GM10266 (cell line): ENCODE measurements at regions not wholly inside any gene's neighbourhood (a gene's known extent, or its start where the extent isn't known, plus 50 kb on each side); places are given as distances from the start of the nearest gene placed in this dataset.

Experiments
- DNase-seq: peaks from one replicate; pipeline ENCODE4 v3.0.0; 2012; ENCODE audit errors: extremely low spot score
- CTCF ChIP-seq: IDR thresholded peaks from 2 replicates; pipeline ENCODE4 v1.5.1; 2012; ENCODE audit warnings: mild to moderate bottlenecking, low read depth; ENCODE audit not compliant: control insufficient read depth, insufficient read depth; ENCODE audit errors: missing control alignments

- no peak for TF ChIP-seq CTCF
- DNase-seq = no peak
Observed at GRCh38 chr12:78611504-78611903, 253.1 kb upstream of the SYT1 start.

- TF ChIP-seq CTCF = no peak
Observed at GRCh38 chr12:78612190-78612589, 252.4 kb upstream of the SYT1 start.

GRCh38 chr12:78617683-78618082 lies 246.9 kb upstream of the SYT1 start:
- no peak for DNase-seq
- TF ChIP-seq CTCF = no peak

More at GRCh38 chr12:78612190-78612589, 252.4 kb upstream of the SYT1 start:
- DNase-seq = no peak

GRCh38 chr12:78622529-78623195 lies 241.9 kb upstream of the SYT1 start:
- DNase-seq = no peak
- no peak for TF ChIP-seq CTCF

- no peak for TF ChIP-seq CTCF
- DNase-seq = no peak
Observed at GRCh38 chr12:78628491-78629100, 236.0 kb upstream of the SYT1 start.

GRCh38 chr12:78636231-78636855 lies 228.2 kb upstream of the SYT1 start:
- no peak for TF ChIP-seq CTCF
- DNase-seq = no peak

GRCh38 chr12:78641837-78642423 lies 222.6 kb upstream of the SYT1 start:
- DNase-seq = no peak
- no peak for TF ChIP-seq CTCF
